Adrenal gland (tissue), 9 donors: ENCODE measurements at regions not wholly inside any gene's neighbourhood (a gene's known extent, or its start where the extent isn't known, plus 50 kb on each side); places are given as distances from the start of the nearest gene placed in this dataset.

ENCODE experiments used
- DNase-seq, 7 donors: peaks; one replicate each; pipeline ENCODE4 v3.0.0-alpha.2; 2019 to 2020
- H3K27ac ChIP-seq, 5 donors: fragments of 200-600 bp; sonication (generic) in 4 of 5; 1 replicate in 3 of 5; 2 replicates in 2 of 5; pipeline versions ENCODE4 v1.5.1 to v1.8.0; 2016 to 2020; ENCODE audit warnings: mild to moderate bottlenecking in 1 of 5
- H3K27me3 ChIP-seq: fragments of 200-600 bp; 2 replicates; pipeline ENCODE4 v1.8.0; 2021
- H3K36me3 ChIP-seq, 2 donors: fragments of 200-600 bp; replicated peaks in 1 of 2; 1 replicate in 1 of 2; 2 replicates in 1 of 2; pipeline versions ENCODE4 v1.5.1 to v1.8.0; 2018 to 2022
- H3K4me1 ChIP-seq, 2 donors: fragments of 200-600 bp; replicated peaks in 1 of 2; 1 replicate in 1 of 2; 2 replicates in 1 of 2; pipeline versions ENCODE4 v1.5.1 to v1.8.0; 2018 to 2021
- H3K4me3 ChIP-seq, 4 donors: fragments of 200-600 bp; sonication (generic) in 3 of 4; one replicate each; pipeline ENCODE4 v1.5.1; 2016 to 2018
- H3K9me3 ChIP-seq, 3 donors: fragments of 200-600 bp; sonication (generic) in 1 of 3; replicated peaks in 1 of 3; 1 replicate in 2 of 3; 2 replicates in 1 of 3; pipeline versions ENCODE4 v1.5.1 to v1.8.0; 2016 to 2021
- CTCF ChIP-seq, 6 experiments: fragments of 450-650 bp in 4 of 6; fragments of 200-600 bp in 2 of 6; sonication (generic) in 1 of 6; IDR thresholded peaks; 1 replicate in 5 of 6; 2 replicates in 1 of 6; pipeline versions ENCODE4 v1.5.1 to v1.8.0; 2016 to 2021; ENCODE audit warnings: antibody characterized with exemption in 6 of 6, mild to moderate bottlenecking in 2 of 6, moderate library complexity in 1 of 6
- POLR2A ChIP-seq, 2 donors: fragments of 450-650 bp; IDR thresholded peaks; one replicate each; pipeline ENCODE4 v1.6.1; 2017; ENCODE audit warnings: antibody characterized with exemption in 2 of 2, mild to moderate bottlenecking in 2 of 2, moderate library complexity in 1 of 2
- WGBS, 4 donors: extraction: QIAGEN DNeasy Blood & Tissue Kit in 2 of 4; methylation state at CpG; one replicate each; pipeline versions ENCODE4 v1.1.5 to v1.1.7; 2013 to 2017; 5-methylcytosine and 5-hydroxymethylcytosine counted together
- intact Hi-C, 2 donors: fragments of 100-400 bp; cut with DNase I; formaldehyde crosslinking; loops; one replicate each; pipeline versions ENCODE4 v1.14.1 to v1.15.0; 2022 to 2023
- donor health status: healthy with polysubstance abuse.
- donor health status: Bipolar disorder and iron deficiency.
- donor health status: DM: yes; HTN: yes; CAD: no.
- donor health status: DM: no; HTN: no; CAD: no.
- donor health status: DM: no; HTN: no; CAD: no.

- no peaks in the 10 kb centered on the region for H3K36me3 ChIP-seq
- peak overlapping the region in 2 of 5 donors; percentile 18 to 38 for H3K27ac ChIP-seq
- H3K27me3 ChIP-seq = no peaks in the 10 kb centered on the region
- H3K9me3 ChIP-seq = no peaks in the 10 kb centered on the region
- WGBS, 4 donors = 58 to 68% (median 65%) methylated on average over 6 of the region's 6 CpGs
- TF ChIP-seq POLR2A (IDR thresholded peaks at IDR 0.05) = no peak
- no peak for TF ChIP-seq CTCF (IDR thresholded peaks at IDR 0.05)
- intact Hi-C loops = no loop called here
- no peak overlapping the region for H3K4me3 ChIP-seq
- no peaks in the 10 kb centered on the region for H3K4me1 ChIP-seq
- DNase-seq = peak in 1 of 7 donors; percentile 23
Observed at GRCh38 chr21:28418726-28419514, 573.8 kb downstream of the LTN1 start.

DNA sequence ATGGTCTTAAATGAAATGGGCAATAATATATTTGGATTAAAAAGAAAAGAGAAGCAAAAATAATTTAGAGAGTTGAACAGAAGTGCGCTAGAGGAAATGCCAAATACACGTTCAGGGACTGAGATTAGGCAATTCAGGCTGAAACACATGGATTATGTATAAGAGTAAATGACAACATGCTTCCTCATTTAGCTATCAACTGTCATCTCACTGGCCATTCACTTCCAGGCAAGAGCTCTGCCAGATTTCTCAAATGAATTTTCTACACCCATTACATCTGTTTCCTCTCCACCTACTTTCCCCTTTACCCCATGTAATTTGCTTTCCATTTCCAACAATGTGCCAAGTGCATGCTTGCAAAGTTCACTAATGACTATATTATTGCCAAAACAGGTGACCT is 582.4 kb downstream of the LTN1 start:
- TF ChIP-seq CTCF (IDR thresholded peaks at IDR 0.05) (no peak), POLR2A (IDR thresholded peaks at IDR 0.05) (no peak)
- 38 to 60% (median 41%) methylated on average over 2 of the region's 2 CpGs for WGBS, 4 donors
- H3K27me3 ChIP-seq = no peaks in the 10 kb centered on the region
- no peaks in the 10 kb centered on the region for H3K4me1 ChIP-seq
- H3K9me3 ChIP-seq = no peaks in the 10 kb centered on the region
- no peaks in the 10 kb centered on the region for H3K36me3 ChIP-seq
- H3K4me3 ChIP-seq = no peak overlapping the region
- no peak for DNase-seq
- no peak overlapping the region for H3K27ac ChIP-seq
- intact Hi-C loops = no loop called here

DNA sequence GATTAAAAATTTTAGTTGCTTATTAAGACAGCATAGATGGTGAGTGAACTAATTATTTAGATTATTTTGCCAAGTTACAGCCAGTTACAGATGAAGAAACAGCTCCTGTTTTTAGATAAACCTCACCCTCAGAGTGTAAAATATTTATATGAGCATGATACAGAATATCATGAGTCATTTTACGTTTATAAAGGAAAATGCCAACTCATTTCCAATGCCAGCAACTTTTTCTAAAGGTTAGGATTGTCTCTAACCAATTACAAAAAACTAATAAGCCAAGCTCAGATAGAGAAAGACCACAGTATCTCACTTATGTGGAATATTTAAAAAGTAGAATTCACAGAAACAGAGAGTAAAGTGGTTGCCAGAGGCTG is 590.1 kb downstream of the LTN1 start:
- H3K9me3 ChIP-seq = no peaks in the 10 kb centered on the region
- WGBS, 4 donors = 32 to 55% (median 46%) methylated on average over 1 of the region's 1 CpG
- no peaks in the 10 kb centered on the region for H3K36me3 ChIP-seq
- no peak for DNase-seq
- no peaks in the 10 kb centered on the region for H3K27me3 ChIP-seq
- H3K4me3 ChIP-seq = no peak overlapping the region
- no peaks in the 10 kb centered on the region for H3K4me1 ChIP-seq
- H3K27ac ChIP-seq = no peak overlapping the region
- TF ChIP-seq CTCF (IDR thresholded peaks at IDR 0.05) = no peak
- TF ChIP-seq POLR2A (IDR thresholded peaks at IDR 0.05) = no peak
- intact Hi-C loops = no loop called here

- TF ChIP-seq CTCF (IDR thresholded peaks at IDR 0.05) (no peak), POLR2A (IDR thresholded peaks at IDR 0.05) (no peak)
- Histone ChIP-seq H3K4me3 (no peak overlapping the region), H3K4me1 (no peaks in the 10 kb centered on the region), H3K9me3 (no peaks in the 10 kb centered on the region), H3K36me3 (no peaks in the 10 kb centered on the region), H3K27ac (no peak overlapping the region), H3K27me3 (no peaks in the 10 kb centered on the region)
- intact Hi-C loops = no loop called here
- DNase-seq = no peak
Observed at GRCh38 chr21:28397040-28397439, 595.6 kb downstream of the LTN1 start.
